Esophagus muscularis mucosa (tissue), 4 donors: ENCODE measurements at regions not wholly inside any gene's neighbourhood (a gene's known extent, or its start where the extent isn't known, plus 50 kb on each side); places are given as distances from the start of the nearest gene placed in this dataset.

ENCODE experiments used
- DNase-seq: peaks from one replicate; pipeline ENCODE4 v3.0.0-alpha.2; 2017; ENCODE audit errors: extremely low spot score
- H3K27ac ChIP-seq, 4 donors: fragments of 200-600 bp; sonication (generic); replicated peaks in 1 of 4; 1 replicate in 3 of 4; 2 replicates in 1 of 4; pipeline ENCODE4 v1.5.1; 2016 to 2019; ENCODE audit warnings: mild to moderate bottlenecking in 1 of 4
- H3K27me3 ChIP-seq, 4 donors: fragments of 200-600 bp; sonication (generic); one replicate each; pipeline versions ENCODE4 v1.5.1 to v1.6.0; 2016 to 2019
- H3K36me3 ChIP-seq, 4 donors: fragments of 200-600 bp; sonication (generic); one replicate each; pipeline ENCODE4 v1.5.1; 2016 to 2019
- H3K4me1 ChIP-seq, 4 donors: fragments of 200-600 bp; sonication (generic); one replicate each; pipeline ENCODE4 v1.5.1; 2016 to 2019
- H3K4me3 ChIP-seq, 4 donors: fragments of 200-600 bp; sonication (generic); 1 replicate in 2 of 4; 2 replicates in 2 of 4; pipeline ENCODE4 v1.5.1; 2016 to 2019; ENCODE audit warnings: mild to moderate bottlenecking in 4 of 4, moderate library complexity in 1 of 4
- H3K9me3 ChIP-seq, 4 donors: fragments of 200-600 bp; sonication (generic); 1 replicate in 3 of 4; 2 replicates in 1 of 4; pipeline ENCODE4 v1.5.1; 2016 to 2019
- EP300 ChIP-seq: sonication (generic); formaldehyde crosslinking; IDR thresholded peaks from one replicate; pipeline ENCODE4 v1.6.1; 2017; ENCODE audit warnings: antibody characterized with exemption
- POLR2A ChIP-seq: fragments of 450-650 bp; IDR thresholded peaks from one replicate; pipeline ENCODE4 v1.6.1; 2017; ENCODE audit warnings: antibody characterized with exemption, moderate library complexity, mild to moderate bottlenecking, low read depth
- POLR2AphosphoS5 ChIP-seq, 2 donors: sonication (generic); formaldehyde crosslinking; IDR thresholded peaks; one replicate each; pipeline ENCODE4 v1.6.1; 2017; ENCODE audit warnings: antibody characterized with exemption in 2 of 2
- whole genome bisulfite sequencing: methylation state at CpG from one replicate; pipeline ENCODE4 v1.1.5; 2018; 5-methylcytosine and 5-hydroxymethylcytosine counted together
- intact Hi-C: fragments of 100-400 bp; cut with DNase I; formaldehyde crosslinking; loops from one replicate; pipeline ENCODE4 v1.15.1; 2023
- TF ChIP-seq, protein P1 (sequence below), 3 experiments: fragments of 200-600 bp in 2 of 3; fragments of 450-650 bp in 1 of 3; sonication (generic) in 2 of 3; IDR thresholded peaks; one replicate each; pipeline ENCODE4 v1.5.1; 2017 to 2019; ENCODE audit warnings: antibody characterized with exemption in 3 of 3, mild to moderate bottlenecking in 2 of 3, moderate library complexity in 1 of 3

GRCh38 chr5:142486581-142486980 is 161.8 kb upstream of the SPRY4 start:
- Histone ChIP-seq H3K27me3 (no peaks in the 10 kb centered on the region), H3K9me3 (peaks cover 0 to 5% (median 0%) of the 10 kb centered on the region in 4 donors), H3K36me3 (no peaks in the 10 kb centered on the region), H3K4me1 (peaks cover 0 to 15% (median 9%) of the 10 kb centered on the region in 4 donors), H3K27ac (no peak overlapping the region), H3K4me3 (no peak overlapping the region)
- no peak for DNase-seq
- WGBS = 90% methylated on average over 2 of the region's 2 CpGs
- TF ChIP-seq EP300 = no peak
- TF ChIP-seq POLR2AphosphoS5 (IDR thresholded peaks at IDR 0.05) = no peak
- TF ChIP-seq, protein P1, sequence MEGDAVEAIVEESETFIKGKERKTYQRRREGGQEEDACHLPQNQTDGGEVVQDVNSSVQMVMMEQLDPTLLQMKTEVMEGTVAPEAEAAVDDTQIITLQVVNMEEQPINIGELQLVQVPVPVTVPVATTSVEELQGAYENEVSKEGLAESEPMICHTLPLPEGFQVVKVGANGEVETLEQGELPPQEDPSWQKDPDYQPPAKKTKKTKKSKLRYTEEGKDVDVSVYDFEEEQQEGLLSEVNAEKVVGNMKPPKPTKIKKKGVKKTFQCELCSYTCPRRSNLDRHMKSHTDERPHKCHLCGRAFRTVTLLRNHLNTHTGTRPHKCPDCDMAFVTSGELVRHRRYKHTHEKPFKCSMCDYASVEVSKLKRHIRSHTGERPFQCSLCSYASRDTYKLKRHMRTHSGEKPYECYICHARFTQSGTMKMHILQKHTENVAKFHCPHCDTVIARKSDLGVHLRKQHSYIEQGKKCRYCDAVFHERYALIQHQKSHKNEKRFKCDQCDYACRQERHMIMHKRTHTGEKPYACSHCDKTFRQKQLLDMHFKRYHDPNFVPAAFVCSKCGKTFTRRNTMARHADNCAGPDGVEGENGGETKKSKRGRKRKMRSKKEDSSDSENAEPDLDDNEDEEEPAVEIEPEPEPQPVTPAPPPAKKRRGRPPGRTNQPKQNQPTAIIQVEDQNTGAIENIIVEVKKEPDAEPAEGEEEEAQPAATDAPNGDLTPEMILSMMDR (IDR thresholded peaks at IDR 0.05) = no peak
- no peak for TF ChIP-seq POLR2A
- intact Hi-C loops = no loop called here

- TF ChIP-seq EP300 (no peak), POLR2AphosphoS5 (IDR thresholded peaks at IDR 0.05) (no peak), POLR2A (no peak)
- TF ChIP-seq, protein P1 (IDR thresholded peaks at IDR 0.05) = no peak
- intact Hi-C loops = no loop called here
- 69% methylated on average over 2 of the region's 2 CpGs for WGBS
- Histone ChIP-seq H3K4me1 (peaks cover 0 to 9% (median 4%) of the 10 kb centered on the region in 4 donors), H3K27me3 (no peaks in the 10 kb centered on the region), H3K36me3 (no peaks in the 10 kb centered on the region), H3K9me3 (peaks cover 0 to 5% (median 0%) of the 10 kb centered on the region in 4 donors), H3K27ac (no peak overlapping the region), H3K4me3 (no peak overlapping the region)
- no peak for DNase-seq
Observed at GRCh38 chr5:142486020-142486419, 161.2 kb upstream of the SPRY4 start.

GRCh38 chr5:142484821-142485387 is 160.1 kb upstream of the SPRY4 start:
- peaks cover 0 to 5% (median 0%) of the 10 kb centered on the region in 4 donors for H3K9me3 ChIP-seq
- no peak overlapping the region for H3K4me3 ChIP-seq
- peaks cover 0 to 6% (median under 1%) of the 10 kb centered on the region in 4 donors for H3K4me1 ChIP-seq
- H3K27me3 ChIP-seq = no peaks in the 10 kb centered on the region
- WGBS = 100% methylated on average over 2 of the region's 2 CpGs
- no peaks in the 10 kb centered on the region for H3K36me3 ChIP-seq
- H3K27ac ChIP-seq = no peak overlapping the region
- no peak for DNase-seq
- intact Hi-C loops = no loop called here
- TF ChIP-seq EP300 = no peak

DNA sequence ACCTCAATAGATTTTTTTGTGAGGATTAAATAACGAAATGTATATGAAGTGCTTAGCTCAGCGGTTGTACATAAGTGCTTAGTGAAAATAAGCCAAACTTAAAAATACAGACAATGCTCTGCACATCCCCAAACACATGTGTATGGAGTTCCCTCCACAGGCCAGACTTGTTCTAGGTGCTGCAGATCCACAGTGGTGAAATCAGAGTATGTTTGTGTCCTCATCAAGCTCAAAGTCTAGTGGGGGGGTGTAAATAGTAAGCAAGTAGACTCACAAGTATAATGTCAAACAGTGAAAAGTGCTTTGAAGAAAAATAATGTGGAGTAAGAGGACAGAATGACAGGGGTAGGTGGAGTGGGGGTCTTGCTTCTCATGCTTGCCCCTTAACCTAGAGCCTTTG is 157.4 kb upstream of the SPRY4 start:
- H3K4me3 ChIP-seq = no peak overlapping the region
- TF ChIP-seq EP300 (no peak), POLR2A (no peak), POLR2AphosphoS5 (IDR thresholded peaks at IDR 0.05) (no peak)
- TF ChIP-seq, protein P1 (IDR thresholded peaks at IDR 0.05) = no peak
- 95% methylated on average over 2 of the region's 2 CpGs for WGBS
- H3K9me3 ChIP-seq = peaks cover 0 to 12% (median 8%) of the 10 kb centered on the region in 4 donors
- H3K27me3 ChIP-seq = no peaks in the 10 kb centered on the region
- no peak overlapping the region for H3K27ac ChIP-seq
- no peaks in the 10 kb centered on the region for H3K36me3 ChIP-seq
- H3K4me1 ChIP-seq = no peaks in the 10 kb centered on the region
- intact Hi-C loops = no loop called here
- DNase-seq = no peak

GRCh38 chr5:142481410-142481809 is 156.6 kb upstream of the SPRY4 start:
- Histone ChIP-seq H3K27me3 (no peaks in the 10 kb centered on the region), H3K36me3 (no peaks in the 10 kb centered on the region), H3K4me3 (no peak overlapping the region), H3K27ac (no peak overlapping the region), H3K9me3 (peaks cover 0 to 12% (median 8%) of the 10 kb centered on the region in 4 donors), H3K4me1 (no peaks in the 10 kb centered on the region)
- intact Hi-C loops = no loop called here
- TF ChIP-seq POLR2AphosphoS5 (IDR thresholded peaks at IDR 0.05) (no peak), EP300 (no peak), POLR2A (no peak)
- TF ChIP-seq, protein P1 (IDR thresholded peaks at IDR 0.05) = no peak
- no peak for DNase-seq
- 91% methylated on average over 3 of the region's 3 CpGs for WGBS
